SHP77 (cell line): ENCODE measurements at regions not wholly inside any gene's neighbourhood (a gene's known extent, or its start where the extent isn't known, plus 50 kb on each side); places are given as distances from the start of the nearest gene placed in this dataset.
"Not testable (repeated sequence)": the region's sequence is repeated elsewhere in the genome, so short reads cannot be mapped to it uniquely, and the experiment has no call there.

Experiments used
- DNase-seq, 2 experiments: peaks; one replicate each; lab custom pipeline; 2025; lab: John Stamatoyannopoulos, UW

GRCh38 chr18:65671621-65672415, 79.0 kb upstream of the CDH7 start:
- no peak for DNase-seq

GRCh38 chr18:65670145-65670544, 80.7 kb upstream of the CDH7 start:
- not testable (repeated sequence) for DNase-seq

GRCh38 chr18:65661391-65661790, 89.4 kb upstream of the CDH7 start:
- no peak for DNase-seq

GRCh38 chr18:65659912-65660311, 90.9 kb upstream of the CDH7 start:
- DNase-seq, result no peak

- DNase-seq, result no peak
Measured at GRCh38 chr18:65659312-65659711, 91.5 kb upstream of the CDH7 start.

DNA sequence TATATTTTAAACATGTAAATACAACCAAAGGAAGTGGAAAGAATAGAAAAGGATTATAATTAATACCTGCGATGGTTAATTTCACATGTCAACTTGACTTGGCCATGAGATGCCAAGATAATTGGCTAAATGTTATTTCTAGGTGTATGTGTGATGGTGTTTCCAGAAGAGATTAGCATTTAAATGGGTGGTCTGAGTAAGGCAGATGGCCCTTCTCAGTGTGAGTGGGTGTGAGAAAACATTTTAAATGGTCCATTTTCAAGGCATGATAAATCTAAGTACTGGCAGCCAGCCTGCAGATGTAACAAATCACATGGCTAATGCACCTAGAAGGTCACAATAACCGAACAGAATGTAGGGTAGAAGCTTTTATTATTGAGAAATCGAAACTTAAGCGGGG, 99.6 kb upstream of the CDH7 start:
- no peak for DNase-seq

GRCh38 chr18:65632236-65632635, 118.6 kb upstream of the CDH7 start:
- no peak for DNase-seq

GRCh38 chr18:65631766-65632165, 119.0 kb upstream of the CDH7 start:
- DNase-seq, result no peak

DNA sequence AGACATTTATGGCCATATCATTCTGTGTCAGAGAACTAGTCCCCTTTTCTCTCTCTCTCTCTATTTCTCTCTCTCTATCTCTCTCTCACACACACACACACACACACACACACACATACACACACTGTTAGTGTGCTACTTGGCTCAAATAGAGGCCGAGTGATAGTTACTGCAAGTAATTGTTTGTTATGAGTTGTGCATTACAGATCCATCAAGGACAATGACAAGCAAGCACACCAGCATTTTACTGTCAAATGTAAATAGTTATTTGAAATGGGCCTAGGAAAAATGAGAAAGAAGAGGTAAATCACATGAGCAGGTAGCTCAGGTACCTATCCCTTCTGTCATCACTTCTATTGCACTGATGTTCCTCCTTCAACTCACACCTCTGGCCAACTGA, 122.4 kb upstream of the CDH7 start:
- no peak for DNase-seq

GRCh38 chr18:65623676-65624075, 127.1 kb upstream of the CDH7 start:
- DNase-seq, result no peak

GRCh38 chr18:65622436-65622835, 128.4 kb upstream of the CDH7 start:
- no peak for DNase-seq

DNA sequence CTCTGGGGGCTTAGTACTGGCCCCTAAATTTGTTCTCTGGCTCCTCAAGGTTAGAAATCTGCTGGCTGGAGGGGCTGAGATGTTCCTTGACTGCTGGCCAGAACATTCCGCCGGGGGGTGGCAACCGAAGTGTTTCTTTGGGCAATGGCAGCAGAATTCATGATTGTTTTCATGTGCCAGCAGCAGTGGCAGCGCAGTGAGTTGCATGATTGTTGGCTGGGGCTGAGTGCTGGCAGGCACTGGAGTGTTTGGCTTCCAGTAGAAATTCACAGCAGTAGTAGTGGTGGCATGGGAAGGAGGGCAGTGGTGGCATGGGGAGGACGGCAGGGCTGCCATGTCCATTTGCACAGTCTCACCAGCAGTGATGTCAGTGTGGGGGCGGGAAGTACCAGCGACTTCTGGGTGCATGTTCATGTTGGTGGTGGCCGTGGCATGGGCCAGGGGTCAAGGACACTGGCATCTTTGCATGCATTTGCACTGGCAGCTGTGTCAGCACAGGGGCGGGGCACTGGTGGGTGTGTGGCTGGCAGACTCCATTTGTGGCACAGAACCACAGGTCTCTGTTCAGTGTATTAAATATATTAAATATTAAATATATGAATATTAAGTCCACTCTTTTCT, 130.6 kb upstream of the CDH7 start:
- DNase-seq, result peak in 1 of 2 experiments; percentile 12

DNA sequence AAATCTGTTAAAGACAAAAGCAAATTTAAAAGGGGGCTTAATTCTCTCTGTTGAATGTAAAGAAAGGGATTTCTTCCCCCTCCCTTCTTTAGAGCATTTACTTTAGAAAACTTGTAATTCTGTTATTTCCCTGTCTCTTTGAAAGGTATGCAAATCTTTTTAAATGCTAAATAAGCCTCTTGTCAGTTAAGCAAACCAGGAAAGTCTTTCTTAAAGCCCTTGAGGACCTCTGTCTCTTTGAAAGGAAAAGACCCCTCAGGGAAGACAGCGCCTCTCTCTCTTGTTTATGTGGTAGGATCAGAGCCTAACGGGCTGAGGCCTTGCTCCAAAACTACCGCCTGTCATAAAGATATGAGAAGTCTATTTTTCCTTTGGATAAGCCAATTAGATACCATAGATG, 139.9 kb upstream of the CDH7 start:
- DNase-seq, result no peak

DNA sequence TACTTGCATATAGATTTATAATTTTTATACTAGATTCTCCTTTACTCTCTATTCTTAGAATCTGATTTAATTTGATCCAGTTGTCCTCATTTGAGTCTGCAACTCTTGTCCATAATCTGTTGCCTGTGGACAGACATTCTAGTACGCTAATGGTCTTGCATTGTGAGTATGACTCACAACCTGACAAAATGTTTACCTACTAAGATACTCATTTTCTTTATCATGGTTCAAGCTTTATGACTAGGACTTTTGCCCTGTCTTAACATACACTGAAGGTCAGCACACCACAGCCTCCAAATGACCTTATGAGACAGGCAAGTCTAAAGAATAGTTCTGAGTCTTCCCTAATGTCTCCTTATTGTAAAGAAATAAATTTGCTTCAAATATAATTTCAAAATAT, 142.3 kb upstream of the CDH7 start:
- DNase-seq, result no peak

DNA sequence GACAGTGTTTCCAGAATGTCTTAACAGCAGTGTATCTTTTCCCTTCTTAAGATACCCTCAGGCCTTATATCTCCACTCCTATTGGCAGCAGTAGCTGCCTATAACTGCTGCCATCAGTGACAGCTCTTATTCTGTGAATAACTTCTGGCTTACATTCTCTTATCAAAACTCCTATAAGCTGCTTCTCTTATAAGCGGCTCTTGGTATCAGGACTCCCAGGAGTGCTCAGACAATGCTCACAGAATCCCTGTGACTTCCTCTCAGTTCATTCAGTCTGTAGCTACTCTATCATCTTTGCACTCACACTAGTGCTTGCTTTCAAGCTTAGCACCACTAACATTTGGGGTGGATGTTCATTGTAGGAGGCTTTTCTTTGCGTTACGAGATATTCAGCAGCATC, 143.7 kb upstream of the CDH7 start:
- no peak for DNase-seq

DNA sequence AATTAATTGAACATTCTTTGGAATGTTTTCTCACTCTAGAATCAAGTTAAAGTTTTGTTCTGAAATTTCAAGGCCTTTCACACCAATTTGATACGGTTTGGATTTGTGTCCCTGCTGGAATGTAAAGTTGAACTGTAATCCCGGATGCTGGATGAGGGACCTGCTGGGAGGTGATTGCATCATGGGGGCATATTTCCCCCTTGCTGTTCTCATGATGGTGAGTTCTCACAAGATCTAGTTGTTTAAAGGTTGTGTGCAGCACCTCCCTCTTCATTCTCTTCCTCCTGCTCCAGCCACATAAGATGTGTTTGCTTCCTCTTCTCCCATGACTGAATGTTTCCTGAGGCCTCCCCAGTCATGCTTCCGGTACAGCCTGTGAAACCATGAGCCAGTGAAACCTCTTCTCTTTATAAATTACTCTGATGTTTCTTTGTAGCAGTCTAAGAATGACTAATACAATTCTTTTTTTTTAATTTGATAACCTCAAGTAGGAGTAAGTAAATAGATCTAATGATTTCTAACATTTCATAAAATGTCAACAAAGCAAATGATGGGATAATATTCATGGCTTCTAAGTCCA, 144.2 kb upstream of the CDH7 start:
- DNase-seq, result no peak

DNA sequence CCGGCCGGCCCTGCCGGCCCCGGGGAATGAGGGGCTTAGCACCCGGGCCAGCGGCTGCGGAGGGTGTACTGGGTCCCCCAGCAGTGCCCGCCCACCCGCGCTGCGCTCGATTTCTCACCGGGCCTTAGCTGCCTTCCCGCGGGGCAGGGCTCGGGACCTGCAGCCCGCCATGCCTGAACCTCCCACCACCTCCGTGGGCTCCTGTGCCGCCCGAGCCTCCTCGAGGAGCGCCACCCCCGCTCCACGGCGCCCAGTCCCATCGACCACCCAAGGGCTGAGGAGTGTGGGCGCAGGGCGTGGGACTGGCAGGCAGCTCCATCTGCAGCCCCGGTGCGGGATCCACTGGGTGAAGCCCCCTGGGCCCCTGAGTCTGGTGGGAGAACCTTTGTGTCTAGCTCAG, 145.5 kb upstream of the CDH7 start:
- not testable (repeated sequence) for DNase-seq

DNA sequence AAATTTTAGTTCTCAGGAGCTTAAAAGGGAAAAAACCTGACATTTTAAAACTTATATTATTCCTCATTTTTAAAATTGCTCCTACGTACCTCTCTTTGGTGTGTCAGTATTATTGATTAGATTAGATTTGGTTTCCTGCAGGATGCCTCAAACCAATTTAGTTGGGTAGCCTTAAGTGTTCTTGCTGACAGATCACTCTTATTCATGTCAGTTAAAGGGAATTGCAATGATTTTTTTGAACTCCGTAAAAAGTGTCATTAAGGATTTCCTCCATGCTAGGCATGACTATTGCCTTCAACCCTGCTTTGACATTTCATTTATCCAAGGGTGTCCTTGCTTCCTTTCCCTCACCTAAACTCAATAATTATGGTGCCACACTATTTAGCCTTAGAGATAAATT, 149.0 kb upstream of the CDH7 start:
- DNase-seq, result no peak

- no peak for DNase-seq
Measured at GRCh38 chr18:65592435-65592834, 158.4 kb upstream of the CDH7 start.

DNA sequence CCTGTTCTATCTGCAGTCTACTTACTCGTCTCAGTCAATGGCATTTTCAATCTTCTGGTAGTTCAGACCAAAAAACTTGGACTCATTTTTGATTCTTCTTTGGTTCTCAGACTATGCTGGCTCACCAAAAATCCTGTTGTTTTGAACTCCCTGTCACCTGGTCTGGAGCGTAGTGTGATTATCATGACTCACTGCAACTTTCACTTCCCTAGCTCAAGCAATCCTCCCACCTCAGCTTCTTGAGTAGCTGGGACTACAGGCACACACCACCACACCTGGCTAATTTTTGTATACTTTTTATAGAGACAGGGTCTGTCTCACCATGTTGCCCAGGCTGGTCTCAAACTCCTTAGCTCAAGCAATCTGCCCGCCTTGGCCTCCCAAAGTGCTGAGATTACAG, 163.3 kb upstream of the CDH7 start:
- DNase-seq, result no peak

DNA sequence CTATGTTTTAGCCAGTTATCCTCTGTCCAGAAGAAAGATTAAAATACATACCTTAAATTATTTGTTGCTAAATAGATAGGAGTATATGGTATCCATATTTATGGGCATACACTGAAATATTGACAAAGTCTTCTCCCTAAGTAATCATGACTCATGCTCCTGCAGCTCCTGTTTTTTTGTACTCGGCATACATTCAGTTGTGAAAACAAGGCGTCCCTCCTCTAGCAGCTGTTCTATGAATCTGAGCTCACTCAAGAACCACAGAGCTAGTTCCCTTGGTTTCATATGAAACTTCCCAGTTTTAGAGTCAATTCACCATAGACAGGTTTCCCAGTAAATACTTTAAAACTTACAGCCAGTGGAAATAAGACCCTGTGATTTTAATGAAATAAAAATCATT, 168.7 kb upstream of the CDH7 start:
- DNase-seq, result not testable (repeated sequence)

DNA sequence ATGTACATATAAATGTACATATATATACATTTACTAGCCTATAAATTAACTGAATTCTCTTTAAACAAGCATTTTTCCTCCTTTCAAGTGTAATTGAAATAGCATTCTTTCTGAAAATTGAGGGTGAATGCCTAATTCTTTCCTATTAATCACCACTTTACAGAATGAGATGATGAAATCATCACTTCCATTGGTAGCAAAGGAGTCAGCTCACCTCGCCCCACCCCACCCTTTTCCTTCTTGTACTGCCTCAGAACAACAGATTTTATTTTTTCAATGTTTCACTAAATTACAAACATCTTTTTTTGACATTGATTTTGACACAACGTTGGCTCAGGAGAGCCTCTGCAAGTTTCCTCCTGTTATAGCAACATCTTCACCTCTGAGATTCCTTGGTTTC, 181.9 kb upstream of the CDH7 start:
- no peak for DNase-seq

DNA sequence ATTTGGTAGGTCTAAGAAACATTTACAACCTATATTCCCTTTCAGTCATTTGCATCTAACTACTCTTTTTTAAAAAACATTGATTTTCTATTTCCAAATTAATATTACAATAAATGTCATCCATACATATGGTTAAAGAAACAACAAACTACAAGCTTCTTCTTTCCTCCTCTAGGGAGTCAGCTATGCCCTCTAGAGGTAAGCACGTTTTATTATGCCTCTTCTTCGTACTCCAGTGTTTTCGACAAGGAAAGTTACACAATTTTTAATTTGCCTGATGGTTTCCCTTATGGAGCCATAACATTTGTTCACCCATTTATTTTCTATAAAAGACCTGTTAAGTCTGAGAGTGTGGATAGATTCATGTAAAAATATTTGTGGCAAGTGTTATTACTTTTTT, 183.4 kb upstream of the CDH7 start:
- DNase-seq, result peak in 1 of 2 experiments; percentile 37

- DNase-seq, result no peak
Measured at GRCh38 chr18:65548316-65548715, 202.5 kb upstream of the CDH7 start.
